ENCODE measurements at regions not wholly inside any gene's neighbourhood (a gene's known extent, or its start where the extent isn't known, plus 50 kb on each side); places are given as distances from the start of the nearest gene placed in this dataset.
"Not testable (repeated sequence)": the region's sequence is repeated elsewhere in the genome, so short reads cannot be mapped to it uniquely, and the experiment has no call there.

GRCh38 chr1:209172286-209172685, 411.2 kb upstream of the CAMK1G start:
- no peak for DNase-seq (ENCODE audit: low read depth in 2 of 2)

DNA sequence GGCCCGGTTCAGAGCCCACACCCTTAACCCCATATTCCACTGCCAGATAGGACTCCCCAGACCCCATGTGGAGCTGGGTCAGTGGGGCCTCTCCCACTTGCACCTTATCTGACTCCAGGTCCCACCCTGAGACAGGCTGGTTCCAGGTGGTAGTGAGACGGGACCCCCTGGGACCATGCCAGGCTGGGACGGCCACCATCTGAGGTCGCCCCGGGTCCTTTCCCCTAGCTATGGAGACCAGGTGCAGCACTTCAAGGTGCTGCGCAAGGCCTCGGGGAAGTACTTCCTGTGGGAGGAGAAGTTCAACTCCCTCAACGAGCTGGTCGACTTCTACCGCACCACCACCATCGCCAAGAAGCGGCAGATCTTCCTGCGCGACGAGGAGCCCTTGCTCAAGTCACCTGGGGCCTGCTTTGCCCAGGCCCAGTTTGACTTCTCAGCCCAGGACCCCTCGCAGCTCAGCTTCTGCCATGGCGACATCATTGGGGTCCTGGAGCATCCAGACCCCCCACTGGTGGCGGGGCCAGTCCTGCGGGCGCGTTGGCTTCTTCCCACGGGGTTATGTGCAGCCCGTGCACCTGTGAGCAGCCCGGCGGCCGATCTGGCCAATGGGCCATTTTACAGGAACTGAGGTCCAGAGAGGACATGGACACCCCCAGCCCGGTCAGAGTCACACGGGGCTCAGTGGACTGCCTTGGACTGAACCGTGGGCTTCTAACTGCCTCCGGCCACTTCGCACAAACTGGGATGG, 410.5 kb upstream of the CAMK1G start:
- DNase-seq (ENCODE audit: low read depth in 2 of 2), result not testable (repeated sequence)

DNA sequence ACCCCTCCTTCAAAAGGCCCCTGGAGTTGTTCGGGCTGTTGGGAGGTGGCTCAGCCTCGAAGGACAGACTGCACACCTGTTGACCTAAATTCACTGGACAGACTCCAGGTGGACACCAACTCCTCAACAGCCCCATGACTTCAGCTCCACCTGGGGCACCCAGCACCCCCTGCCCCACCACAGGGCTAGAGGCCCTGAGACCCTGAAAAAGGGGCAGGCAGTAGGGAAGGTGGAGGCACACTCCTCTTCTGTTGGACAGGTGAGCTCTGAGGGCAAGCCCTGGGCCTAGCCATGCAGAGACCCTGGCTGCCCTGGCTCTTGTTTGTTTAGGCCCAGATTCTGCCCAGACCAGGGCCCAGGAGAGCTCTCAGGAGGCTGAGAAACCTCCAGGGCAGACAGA, 409.7 kb upstream of the CAMK1G start:
- DNase-seq (ENCODE audit: low read depth in 2 of 2), result not testable (repeated sequence)

- no peak for DNase-seq (ENCODE audit: low read depth in 2 of 2)
Measured at GRCh38 chr1:209176866-209177430, 406.6 kb upstream of the CAMK1G start.

DNA sequence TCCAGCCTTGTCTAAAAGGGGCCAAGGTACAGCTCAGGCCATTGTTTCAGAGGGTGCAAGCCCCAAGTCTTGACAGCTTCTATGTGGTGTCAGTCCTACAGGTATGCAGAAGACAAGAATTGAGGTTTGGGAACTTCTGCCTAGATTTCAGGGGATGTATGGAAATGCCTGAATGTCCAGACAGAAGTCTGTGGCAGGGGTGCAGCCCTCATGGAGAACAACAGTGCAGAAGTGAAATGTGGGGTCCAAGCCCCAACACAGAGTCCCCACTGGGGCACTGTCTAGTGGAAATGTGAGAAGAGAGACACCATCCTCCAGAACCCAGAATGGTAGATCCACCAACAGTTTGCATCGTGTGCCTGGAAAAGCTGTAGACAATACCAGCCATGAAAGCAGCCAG, 400.3 kb upstream of the CAMK1G start:
- no peak for DNase-seq (ENCODE audit: low read depth in 2 of 2)

DNA sequence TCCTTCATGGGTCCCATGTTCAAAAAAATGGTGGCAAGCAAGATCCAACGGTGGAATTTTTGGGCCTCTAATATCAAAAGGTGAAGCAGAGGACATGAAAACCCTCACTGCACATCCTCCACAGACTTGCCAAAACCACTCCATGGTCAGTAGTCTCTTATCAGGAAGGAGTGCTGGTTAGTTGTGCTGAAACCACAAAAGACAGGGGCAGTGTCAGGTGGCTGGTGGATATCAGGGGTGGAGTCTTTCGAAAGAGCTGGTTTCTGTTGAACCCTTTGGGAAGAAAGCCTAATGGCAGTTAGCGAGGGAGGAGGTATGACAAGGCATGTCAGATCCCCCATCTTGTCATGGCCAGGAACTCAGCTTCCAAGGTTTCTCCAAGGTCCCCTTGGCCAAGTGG, 395.9 kb upstream of the CAMK1G start:
- DNase-seq (ENCODE audit: low read depth in 2 of 2), result no peak

GRCh38 chr1:209190591-209191261, 392.8 kb upstream of the CAMK1G start:
- DNase-seq (ENCODE audit: low read depth in 2 of 2), result no peak

GRCh38 chr1:209191262-209191634, 392.3 kb upstream of the CAMK1G start:
- DNase-seq (ENCODE audit: low read depth in 2 of 2), result no peak

- no peak for DNase-seq (ENCODE audit: low read depth in 2 of 2)
Measured at GRCh38 chr1:209196140-209196539, 387.4 kb upstream of the CAMK1G start.

GRCh38 chr1:209198961-209199750, 384.4 kb upstream of the CAMK1G start:
- DNase-seq (ENCODE audit: low read depth in 2 of 2), result no peak

DNA sequence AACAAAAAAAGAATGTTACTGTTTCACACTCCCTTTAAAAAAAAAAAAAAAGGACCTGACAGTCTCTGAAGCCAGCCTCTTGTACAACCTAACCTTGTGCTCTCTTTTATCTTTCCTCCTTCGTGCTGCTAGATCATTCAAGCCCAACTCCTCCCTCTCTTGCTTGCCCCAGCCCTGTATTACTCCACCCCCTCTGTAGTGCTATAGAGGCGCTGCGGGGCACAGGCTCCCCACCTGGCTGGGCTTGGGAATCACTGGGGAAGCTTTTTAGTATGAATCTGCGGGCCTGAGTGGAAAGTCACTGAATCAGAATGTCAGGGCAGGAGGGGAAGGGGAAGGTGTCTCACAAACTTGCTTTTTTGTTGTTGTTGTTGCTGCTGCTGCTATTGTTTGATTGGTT, 383.7 kb upstream of the CAMK1G start:
- DNase-seq (ENCODE audit: low read depth in 2 of 2), result no peak

DNA sequence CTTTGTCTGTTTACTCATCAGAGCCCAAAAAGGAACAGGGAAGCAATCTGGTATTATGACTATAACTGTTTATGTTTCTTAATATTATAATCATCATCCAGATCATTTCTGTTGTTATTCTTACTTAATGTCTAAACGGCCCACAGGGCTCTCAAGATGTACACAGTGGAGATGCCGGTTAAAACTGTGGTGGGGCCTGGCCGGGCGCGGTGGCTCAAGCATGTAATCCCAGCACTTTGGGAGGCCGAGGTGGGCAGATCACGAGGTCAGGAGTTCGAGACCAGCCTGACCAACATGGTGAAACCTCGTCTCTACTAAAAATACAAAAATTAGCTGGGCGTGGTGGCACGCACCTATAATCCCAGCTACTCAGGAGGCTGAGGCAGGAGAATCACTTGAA, 381.2 kb upstream of the CAMK1G start:
- not testable (repeated sequence) for DNase-seq (ENCODE audit: low read depth in 2 of 2)

GRCh38 chr1:209202830-209203532, 380.5 kb upstream of the CAMK1G start:
- no peak for DNase-seq (ENCODE audit: low read depth in 2 of 2)

GRCh38 chr1:209203533-209203895, 380.0 kb upstream of the CAMK1G start:
- DNase-seq (ENCODE audit: low read depth in 2 of 2), result no peak

GRCh38 chr1:209205039-209205438, 378.5 kb upstream of the CAMK1G start:
- DNase-seq (ENCODE audit: low read depth in 2 of 2), result no peak

- no peak for DNase-seq (ENCODE audit: low read depth in 2 of 2)
Measured at GRCh38 chr1:209207126-209207700, 376.3 kb upstream of the CAMK1G start.

DNA sequence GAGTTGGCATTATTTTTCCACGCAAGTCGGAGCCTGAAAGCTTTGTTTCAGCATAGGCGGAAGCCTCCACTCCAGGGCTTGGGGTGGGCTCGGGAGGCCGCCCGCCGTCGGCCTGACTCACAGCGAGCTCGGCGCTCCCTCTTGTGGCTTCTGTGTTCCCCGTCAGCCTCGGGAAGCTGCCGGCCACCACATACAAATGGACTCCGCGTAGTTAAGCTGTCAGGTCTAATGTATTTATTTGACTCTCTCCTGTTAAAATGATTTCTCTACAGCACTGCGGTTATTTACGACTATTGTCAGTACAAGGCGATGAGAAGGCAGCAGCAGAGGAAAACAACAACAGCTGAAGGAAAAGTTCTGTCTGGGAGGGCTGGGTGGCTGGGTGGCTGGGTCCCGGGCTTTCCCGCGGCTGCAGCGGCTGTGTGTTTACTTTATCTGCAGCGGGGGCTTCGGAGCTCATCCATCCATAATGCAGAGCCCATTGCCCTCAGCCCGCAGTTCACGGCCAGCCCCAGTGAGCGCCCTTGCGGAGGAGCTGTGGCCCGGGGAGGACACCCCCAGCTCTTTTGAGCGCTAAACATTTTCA, 375.7 kb upstream of the CAMK1G start:
- no peak for DNase-seq (ENCODE audit: low read depth in 2 of 2)

- DNase-seq (ENCODE audit: low read depth in 2 of 2), result no peak
Measured at GRCh38 chr1:209208648-209209047, 374.9 kb upstream of the CAMK1G start.

GRCh38 chr1:209213989-209214388, 369.5 kb upstream of the CAMK1G start:
- no peak for DNase-seq (ENCODE audit: low read depth in 2 of 2)

GRCh38 chr1:209215826-209216225, 367.7 kb upstream of the CAMK1G start:
- DNase-seq (ENCODE audit: low read depth in 2 of 2), result no peak

GRCh38 chr1:209218113-209218512, 365.4 kb upstream of the CAMK1G start:
- no peak for DNase-seq (ENCODE audit: low read depth in 2 of 2)
